ENCODE measurements at regions not wholly inside any gene's neighbourhood (a gene's known extent, or its start where the extent isn't known, plus 50 kb on each side); places are given as distances from the start of the nearest gene placed in this dataset.
"Not testable (repeated sequence)": the region's sequence is repeated elsewhere in the genome, so short reads cannot be mapped to it uniquely, and the experiment has no call there.

DNA sequence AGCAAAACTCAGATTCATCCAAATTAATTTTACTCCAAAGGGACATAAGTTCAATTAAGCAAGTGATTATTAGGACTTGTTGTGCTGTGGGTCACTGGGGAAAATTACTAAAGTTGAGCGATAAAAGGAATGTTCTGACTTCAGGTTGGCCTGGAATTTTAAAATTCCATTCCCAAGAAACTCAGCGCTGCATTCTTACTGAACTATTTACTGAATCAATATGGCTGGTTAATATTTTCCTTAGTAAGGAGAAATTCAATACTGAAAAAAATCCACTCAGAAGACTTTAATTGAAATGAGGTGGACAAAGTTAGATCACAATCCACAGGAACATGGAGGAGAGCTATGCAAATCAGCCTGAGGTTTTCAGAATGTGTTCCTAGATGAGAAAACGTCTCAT is 578.9 kb upstream of the NR5A2 start:
- DNase-seq (ENCODE audit: low read depth), result no peak

DNA sequence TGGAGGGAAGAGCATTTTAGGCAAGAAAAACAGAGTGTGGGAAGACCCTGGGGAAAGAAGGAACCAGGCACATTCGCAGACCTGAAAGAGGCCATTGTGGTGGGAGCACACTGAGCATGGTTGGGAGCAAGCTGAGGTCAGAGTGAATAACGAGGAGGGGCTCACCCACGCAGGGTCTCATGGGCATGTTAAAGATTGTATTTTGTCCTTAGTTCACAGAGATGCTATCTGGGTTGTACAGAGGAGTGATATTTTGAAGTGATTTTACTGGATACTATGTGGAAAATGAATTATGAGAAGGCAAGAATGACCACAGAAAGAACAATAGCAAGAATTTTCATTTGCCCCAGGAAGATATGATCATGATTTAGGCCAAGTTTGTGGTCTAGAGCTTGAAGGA is 578.3 kb upstream of the NR5A2 start:
- no peak for DNase-seq (ENCODE audit: low read depth)

DNA sequence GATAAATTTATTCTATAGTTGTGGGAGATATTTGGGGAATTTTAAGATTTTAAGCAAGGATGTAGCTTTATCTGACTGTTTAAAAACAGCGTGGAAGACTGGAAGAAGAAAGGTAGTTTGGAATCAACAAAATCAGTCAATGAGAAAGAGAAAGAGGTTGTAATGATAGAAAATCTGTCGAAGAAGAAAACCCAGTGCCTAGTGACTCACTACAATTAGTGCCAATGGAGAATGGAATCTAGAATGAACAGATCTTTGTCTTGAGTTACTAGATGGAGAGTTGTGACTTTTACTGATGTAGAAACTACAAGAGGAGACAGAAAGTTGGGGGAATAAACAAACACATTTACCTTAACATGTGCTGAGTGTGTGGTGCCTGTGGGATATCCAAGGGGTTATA is 577.8 kb upstream of the NR5A2 start:
- DNase-seq (ENCODE audit: low read depth), result no peak

DNA sequence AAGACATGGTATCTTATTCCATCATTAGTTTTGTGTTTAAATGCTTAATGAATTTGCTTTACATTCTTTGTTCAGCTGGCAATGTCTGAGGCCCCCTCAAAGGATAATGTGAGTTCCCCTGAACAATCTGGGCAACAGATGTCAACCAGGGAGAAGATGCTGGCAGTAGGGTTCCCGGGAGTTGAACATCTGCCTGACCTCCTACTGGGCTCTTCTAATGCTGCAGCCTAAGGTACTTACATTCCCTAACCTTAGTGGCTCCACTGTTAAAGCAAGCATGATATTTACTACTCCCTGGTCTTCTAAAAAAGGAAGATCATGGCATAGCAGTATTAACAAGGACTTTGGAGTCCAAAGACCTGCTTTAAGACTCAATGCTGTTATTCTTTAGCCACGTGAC is 574.9 kb upstream of the NR5A2 start:
- no peak for DNase-seq (ENCODE audit: low read depth)

DNA sequence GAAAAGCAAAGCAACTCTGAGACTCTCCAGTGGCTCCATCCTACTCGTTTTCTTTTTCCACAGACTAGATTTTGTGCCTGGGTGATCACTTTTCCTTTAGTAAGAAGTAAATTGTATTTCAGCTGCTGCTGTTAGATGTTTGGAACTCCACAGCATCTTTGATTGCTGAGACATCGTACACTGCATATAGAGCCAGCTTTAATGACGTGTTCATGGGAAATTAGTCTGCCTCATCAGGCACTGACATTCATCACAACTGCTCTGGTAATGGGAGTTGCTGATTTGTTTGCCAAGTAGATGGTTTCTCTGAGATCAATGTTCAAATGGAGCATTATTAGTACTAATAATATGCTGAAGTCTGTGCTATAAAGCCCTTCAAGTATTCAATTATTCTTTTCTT is 573.8 kb upstream of the NR5A2 start:
- DNase-seq (ENCODE audit: low read depth), result no peak

DNA sequence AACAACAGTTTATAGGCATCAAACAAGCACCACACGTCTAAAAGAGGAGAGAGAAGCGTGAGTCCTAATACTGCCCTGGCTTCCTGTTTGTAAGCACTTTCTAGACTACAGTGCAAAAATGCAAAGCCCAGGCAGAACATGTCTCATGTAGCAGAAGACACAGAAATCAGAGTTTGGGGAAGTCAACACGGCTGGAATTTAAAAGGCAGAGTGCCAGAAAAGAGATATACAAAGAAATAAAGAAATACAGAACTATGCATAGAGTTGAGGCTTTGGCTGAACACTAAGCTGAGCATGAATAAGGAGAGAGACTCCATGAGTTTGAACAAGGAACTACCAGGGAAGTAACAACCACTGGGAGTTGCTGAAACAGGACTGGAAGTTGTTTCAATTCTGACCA is 566.6 kb upstream of the NR5A2 start:
- DNase-seq (ENCODE audit: low read depth), result no peak

DNA sequence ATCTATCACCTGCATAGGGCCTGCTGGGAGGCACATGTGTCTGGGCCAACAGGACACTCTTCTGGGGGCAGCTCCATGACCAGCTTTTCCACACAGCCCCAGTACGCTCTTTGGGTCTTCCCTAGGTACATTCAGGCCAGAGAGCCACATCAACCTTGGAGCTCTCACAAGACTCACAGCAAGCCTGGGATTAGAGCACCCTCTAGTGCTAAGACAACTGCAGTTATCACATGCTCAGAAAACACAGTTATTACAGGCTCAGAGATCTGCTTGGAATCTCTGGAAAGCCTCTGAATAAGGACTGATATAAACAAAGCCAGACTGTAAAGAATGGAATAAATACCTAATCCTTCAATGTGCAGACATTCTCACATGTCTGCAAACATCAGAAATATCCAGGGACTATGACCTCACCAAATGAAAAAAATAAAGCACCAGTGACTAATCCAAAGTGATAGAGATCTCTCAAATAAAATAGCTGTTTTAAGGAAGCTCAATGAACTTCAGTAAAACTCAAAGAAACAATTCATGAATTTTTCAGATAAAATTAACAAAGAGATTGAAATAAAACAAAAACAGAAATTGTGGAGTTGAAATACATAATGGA is 563.9 kb upstream of the NR5A2 start:
- DNase-seq (ENCODE audit: low read depth), result no peak

DNA sequence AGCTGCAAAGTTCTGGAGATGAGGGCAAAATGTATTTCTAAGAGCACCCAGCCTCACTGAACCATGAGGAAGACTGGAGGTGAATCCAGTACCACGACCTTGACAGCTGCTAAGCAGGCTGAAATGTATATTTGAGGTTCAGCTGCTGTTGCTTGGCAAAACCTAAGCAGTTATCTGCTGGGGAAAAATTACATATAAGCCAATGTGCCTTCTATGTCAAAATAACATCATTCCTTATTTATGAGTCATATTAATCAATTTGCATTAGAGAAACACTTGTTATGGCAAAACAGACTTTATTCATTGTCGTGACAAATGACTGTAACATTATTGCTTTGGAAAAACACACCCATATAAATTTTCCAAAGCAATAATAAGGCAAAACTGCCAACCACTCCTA is 560.5 kb upstream of the NR5A2 start:
- DNase-seq (ENCODE audit: low read depth), result no peak

DNA sequence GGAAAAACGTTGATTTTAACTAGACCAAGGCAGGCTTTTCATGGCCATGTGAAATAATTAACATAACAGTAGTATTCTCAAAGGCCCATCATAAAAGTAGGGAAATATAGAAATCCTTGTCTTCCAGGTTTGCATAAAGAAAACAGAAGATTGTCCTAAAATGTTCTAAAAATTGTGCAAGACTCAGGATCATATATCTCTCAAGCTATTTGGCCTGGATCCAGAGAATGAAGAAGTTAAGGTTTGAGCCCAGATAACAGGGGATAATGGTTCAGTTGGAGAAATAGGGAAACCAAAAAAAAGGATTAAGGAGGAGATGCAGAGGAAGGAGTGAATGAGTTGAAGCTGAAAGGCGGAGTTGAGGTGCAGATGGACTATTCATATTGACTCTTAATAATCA is 555.5 kb upstream of the NR5A2 start:
- no peak for DNase-seq (ENCODE audit: low read depth)

DNA sequence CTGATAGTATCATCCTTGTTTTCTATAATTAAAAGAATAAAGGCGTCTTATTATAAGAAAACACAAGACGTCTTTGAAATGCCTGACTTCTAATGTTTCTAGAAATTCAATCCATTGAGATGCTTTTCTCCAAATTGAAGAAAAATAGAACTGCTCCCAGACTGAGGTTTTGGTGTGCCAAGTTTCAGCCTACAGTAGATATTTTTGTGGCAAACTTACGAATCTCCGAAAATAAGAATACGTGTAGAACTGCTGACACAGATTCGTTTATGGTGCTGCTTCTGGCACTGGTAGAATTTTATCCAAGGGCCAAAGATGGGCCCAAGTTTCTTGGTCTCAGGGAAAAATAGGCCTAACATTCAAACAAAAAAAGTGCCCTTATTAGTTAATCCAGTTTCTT is 554.5 kb upstream of the NR5A2 start:
- DNase-seq (ENCODE audit: low read depth), result no peak

DNA sequence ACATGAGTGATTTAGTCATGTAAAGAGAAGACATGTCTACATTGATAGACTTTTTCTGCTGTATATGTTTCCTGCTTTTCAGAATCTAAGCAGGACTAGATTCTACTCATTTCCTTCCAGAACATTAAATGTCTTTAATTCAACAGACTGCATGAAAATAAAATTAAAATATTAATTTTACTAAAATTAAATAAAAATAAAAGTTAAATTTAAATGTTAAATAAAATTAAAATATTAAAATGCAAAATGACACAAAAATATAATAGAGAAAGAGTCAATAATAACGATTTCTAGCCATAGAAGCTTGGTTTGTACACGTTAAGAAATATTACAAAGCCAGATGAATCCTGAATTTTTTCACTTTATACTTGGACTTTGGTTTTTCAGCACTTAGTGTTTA is 552.8 kb upstream of the NR5A2 start:
- no peak for DNase-seq (ENCODE audit: low read depth)

DNA sequence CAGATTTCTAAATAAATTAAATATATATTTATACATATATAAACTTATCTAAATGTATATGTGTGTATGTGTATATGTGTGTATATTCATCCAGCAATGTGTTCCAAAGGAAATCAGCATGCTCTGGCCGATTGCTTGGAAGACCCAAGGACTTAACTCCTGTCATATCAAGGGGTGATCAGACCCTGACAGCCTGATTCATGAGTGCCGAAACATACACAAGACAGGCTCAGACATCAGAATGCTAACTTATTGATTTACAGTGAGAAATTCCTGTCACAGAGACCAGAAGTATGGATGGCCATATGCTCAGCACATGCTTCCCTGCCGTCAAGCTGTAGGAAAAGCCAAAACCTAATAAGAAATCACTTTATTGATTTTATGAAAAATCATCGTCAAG is 545.1 kb upstream of the NR5A2 start:
- no peak for DNase-seq (ENCODE audit: low read depth)

DNA sequence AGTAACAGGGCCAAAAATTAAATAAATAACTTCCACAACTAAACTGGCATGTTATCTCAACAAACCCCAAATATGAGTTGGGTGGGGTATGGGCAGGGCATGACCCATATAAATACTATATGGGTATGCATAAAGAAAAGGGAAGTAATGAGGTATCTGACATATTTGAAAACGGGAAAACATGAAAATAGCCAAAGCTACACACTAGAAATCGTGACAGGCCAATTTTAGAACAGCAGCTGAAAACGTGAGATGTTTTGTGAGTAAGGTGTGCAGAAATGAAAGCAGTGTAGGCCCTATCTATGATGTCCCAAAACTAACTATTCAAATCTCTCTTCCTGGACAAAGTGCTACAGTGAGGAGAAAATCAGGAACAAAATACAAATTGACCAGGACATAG is 537.9 kb upstream of the NR5A2 start:
- no peak for DNase-seq (ENCODE audit: low read depth)

DNA sequence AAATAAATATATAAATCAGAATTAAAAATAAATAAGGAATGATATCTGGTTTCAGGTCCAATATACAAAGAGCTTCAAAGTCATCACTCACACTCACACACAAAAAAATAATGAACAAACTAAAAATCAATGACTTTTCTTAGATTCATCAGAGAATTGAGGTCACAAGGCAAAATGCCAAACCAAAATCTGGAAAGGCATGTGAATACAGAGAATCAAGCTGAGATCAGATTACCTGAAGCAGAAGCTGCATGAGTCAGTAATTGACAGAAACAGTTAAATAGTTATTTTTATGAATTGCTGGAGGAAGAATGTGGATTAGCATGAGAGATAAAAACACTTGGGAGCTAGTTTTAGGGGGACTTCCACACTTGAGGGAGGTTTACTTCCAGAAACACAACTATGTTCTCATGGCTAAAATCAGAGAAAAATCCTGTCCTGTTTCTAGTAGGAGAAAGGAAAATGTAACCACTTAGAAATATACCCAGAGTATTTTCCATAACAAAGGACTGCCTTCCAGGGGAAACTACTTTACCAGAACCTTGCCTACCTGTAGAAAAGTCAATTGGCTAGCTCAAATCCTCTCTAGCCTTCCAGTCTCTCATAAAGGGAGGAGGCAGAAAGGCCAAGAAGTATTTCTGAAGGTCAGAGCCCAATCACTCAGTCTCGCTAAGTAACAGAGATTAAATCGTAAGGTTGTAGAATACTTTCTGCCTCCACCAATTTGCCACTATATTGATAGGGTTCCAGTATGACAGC is 536.6 kb upstream of the NR5A2 start:
- DNase-seq (ENCODE audit: low read depth), result no peak

DNA sequence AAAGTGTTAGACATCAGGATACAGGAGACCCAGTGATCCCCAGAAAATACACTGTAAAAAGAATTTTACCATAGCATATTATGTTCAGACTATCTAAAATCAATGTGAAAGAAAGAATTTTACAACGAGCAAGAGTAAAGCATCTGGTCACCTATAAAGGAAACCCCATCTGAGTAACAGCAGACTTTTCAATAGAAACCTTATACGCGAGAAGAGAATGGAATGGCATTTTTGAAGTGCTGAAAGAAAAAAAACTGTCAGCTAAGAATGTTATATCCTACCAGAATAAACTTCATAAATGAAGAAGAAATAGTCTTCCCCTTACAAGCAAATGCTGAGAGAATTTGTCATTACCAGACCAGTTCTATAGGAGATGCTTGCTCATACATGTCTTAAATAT is 532.1 kb upstream of the NR5A2 start:
- no peak for DNase-seq (ENCODE audit: low read depth)

DNA sequence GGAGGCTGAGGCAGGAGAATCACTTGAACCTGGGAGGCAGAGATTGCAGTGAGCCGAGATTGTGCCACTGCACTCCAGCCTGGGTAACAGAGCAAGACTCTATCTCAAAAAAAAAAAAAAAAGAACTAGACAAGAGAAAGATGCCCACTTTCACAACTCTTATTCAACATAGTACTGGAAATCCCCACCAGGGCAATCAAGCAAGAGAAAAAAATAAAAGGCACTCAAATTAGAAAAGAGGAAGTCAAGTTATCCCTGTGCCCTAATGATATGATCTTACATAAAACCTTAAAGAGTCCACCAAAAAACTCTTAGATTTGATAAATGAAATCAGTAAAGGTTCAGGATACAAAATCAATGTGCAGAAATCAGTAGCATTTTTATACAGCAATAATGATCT is 528.7 kb upstream of the NR5A2 start:
- DNase-seq (ENCODE audit: low read depth), result not testable (repeated sequence)

DNA sequence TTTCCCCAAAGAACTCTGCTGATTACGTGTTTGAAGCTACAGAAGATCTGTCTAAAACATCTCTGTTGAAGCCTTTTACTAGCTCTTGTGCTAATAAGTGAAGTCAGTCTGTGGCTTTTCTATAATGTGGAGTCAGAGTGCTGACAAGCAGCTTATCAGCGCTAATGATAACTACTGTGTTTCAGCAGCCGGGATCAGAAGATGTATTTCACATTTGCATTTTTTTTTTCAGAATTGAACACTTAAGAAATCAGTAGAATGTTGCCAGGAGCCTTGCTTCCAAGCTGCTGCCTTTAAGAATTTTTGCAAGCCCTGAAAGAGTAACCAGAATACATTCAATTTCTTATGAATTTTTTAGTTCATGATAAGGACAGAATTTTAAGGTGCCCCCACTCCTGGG is 519.4 kb upstream of the NR5A2 start:
- DNase-seq (ENCODE audit: low read depth), result no peak

DNA sequence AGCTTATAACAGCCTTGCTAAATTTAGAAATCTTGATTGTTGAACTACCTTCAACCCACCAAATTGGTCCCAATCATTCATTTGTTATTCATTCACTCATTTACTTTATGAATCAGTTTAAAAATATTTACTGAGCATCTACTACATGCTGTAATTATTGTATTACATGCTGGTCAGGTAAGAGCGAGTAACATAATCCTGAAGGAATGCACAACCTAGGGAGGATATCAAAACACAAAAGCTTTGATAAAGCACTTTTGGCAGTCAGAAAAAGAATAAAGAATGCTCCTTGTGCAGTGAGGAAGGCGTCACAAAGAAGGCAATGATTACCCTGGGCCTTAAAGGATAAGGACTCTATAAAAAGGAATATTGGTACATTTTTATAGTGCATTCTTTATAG is 518.9 kb upstream of the NR5A2 start:
- DNase-seq (ENCODE audit: low read depth), result no peak

DNA sequence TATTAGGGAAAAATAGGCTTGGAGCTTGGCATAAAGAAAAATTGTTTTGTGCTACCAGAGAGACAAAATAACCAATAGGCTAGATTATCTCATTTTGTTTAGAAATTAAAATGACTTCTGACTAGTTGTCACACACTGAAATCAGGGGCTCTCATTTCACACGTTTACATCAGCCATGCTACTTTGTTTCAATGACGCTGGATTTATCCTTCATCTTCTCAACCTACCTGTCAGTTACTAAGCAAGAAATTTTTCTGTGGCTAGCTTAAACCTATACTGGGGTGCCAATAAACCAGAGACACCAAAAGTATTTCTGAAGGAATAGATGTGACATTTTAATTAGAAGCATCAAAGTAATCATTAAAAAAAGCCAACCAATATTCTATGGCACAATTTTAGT is 518.1 kb upstream of the NR5A2 start:
- no peak for DNase-seq (ENCODE audit: low read depth)

DNA sequence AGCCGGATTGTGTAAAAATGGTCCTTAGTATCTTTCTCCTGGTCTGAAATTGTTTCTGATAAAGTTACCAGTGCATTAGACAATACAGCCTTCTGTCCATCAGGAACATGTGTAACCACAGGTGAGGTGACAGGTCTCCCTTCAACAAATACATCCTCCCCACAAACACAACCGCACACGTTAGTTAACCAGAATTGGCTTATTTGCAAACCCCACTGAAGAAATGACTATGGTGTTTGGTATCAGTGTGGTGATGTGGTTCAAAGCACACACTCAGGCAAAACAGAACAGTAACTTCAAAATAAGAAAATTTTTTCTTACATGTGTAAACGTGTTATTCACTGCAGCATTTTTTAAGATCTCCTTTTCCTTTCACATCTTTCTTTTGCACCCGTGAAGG is 517.2 kb upstream of the NR5A2 start:
- DNase-seq (ENCODE audit: low read depth), result no peak

DNA sequence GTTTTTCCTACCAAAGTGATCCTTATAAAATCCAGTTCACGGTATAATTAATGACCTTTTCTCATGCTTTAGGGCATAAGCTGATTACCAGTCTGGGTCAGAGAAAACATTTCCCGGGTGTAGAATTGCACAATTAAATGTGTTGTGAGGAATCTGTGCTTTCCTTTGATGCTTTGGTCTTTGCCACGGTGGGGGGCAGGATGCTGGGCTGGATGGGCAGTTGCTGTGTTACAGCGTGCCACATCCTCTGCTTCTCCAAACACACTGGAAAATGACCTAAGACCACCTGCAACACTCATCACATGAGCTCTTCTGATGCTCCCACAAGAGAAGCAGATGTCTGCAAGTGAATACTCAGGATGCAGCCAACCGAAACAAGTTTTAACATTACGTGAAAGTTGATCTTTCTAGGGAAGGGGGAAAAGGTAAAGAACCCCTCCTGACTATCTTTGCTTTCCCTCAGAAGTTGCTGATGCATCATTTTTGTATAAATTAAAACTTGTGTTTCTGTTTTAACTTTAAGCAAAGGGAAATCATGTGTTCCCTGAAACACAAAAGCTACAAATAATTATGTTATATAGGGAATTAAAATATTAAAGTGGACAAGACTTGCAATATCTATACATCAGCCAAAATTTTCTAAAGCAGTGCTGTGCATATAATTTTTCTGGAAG is 515.3 kb upstream of the NR5A2 start:
- DNase-seq (ENCODE audit: low read depth), result no peak

DNA sequence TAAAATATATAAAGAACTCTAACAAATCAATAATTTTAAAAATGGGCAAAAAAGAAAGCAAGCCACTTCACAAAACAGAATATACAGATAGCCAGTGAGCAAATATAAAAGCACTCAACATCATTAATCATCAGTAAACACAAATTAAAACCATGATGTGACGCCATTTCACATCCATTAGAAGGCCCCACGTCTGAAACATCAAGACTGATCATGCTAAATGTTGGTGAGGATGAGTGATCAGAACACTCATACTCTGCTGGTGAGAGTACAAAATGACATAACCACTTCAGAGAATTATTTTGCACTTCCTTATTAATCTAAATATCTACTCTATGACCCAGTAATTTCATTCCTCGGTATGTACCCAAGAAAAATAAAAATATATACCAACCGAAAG is 512.2 kb upstream of the NR5A2 start:
- DNase-seq (ENCODE audit: low read depth), result no peak

DNA sequence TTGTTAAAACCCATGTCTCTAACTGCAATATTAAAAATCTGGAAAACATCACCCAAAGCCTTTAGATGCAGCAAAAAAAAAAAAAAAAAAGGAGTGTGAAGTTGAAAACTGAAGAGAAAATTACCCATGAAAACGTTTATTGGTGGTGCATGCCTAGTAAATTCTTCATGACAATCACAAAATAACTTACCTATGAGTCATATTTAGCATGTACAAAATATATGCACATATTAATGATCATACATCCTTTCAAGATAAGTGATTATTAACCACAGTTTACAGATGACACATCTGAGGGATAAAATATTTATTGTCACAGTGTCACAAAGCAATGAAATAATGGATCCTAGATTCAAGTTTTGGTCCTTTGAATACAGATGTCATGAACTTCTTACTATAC is 505.2 kb upstream of the NR5A2 start:
- no peak for DNase-seq (ENCODE audit: low read depth)

DNA sequence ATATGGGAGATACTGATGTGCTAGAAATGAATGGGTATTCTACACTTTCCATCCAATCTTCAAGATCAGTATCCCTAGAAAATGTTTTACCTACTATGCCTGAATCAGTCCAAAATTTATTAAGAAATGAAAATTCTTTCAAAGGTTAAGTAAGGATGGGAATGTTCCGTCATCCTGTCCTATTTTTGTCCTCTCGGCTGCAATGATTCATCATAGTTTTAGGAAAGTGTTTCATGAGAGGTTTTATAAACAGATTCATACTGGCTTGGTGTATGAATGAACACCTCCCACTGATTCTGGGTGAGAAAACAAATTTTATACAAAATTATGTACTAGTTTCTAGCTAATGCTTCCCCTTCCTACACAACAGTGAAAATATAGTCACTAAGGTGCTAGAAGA is 504.6 kb upstream of the NR5A2 start:
- DNase-seq (ENCODE audit: low read depth), result no peak
